ENCODE measurements at regions not wholly inside any gene's neighbourhood (a gene's known extent, or its start where the extent isn't known, plus 50 kb on each side); places are given as distances from the start of the nearest gene placed in this dataset.

DNA sequence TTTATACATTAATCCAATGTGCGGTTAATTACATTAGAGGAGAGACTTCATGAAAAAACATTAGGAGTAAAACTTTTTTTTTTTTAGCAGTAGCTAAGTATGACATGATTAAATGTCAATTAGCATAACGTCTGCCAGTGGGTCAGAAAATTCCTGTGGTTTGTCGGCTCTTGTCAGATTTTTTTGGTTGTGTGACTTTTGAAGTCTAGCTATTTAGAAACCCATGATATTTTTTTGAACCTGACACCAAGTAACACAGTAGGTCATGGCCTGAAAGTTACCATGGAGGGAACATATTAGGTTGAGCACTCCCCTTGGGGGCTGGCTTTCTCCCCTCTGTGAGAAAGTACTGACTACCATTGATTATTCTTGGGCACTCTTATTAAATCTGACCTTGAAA, 84.8 kb upstream of the ALDH1A1 start:
- Histone ChIP-seq H3K36me3 (ENCODE audit: control insufficient read depth, insufficient read depth, low read length) (no peaks in the 10 kb centered on the region), H3K27ac (ENCODE audit: low read depth, low read length) (no peak overlapping the region), H3K4me1 (ENCODE audit: control insufficient read depth, insufficient read depth, low read length) (no peaks in the 10 kb centered on the region), H3K4me3 (ENCODE audit: low read length) (no peak overlapping the region), H3K9ac (ENCODE audit: extremely low read depth, low read length, poor library complexity, severe bottlenecking) (no peak overlapping the region), H3K27me3 (ENCODE audit: control insufficient read depth, insufficient read depth, low read length, poor library complexity, severe bottlenecking) (no peaks in the 10 kb centered on the region), H3K9me3 (ENCODE audit: control insufficient read depth, low read length) (no peaks in the 10 kb centered on the region)
- Mint-ChIP-seq H3K27ac (no peak overlapping the region), H3K9me3 (no peaks in the 10 kb centered on the region), H3K27me3 (ENCODE audit: insufficient read depth) (no peaks in the 10 kb centered on the region), H3K4me1 (peaks cover 8% of the 10 kb centered on the region), H3K36me3 (ENCODE audit: low read depth) (no peaks in the 10 kb centered on the region), H3K4me3 (no peak overlapping the region)
- DNase-seq: no peak
- TF ChIP-seq, protein P1, sequence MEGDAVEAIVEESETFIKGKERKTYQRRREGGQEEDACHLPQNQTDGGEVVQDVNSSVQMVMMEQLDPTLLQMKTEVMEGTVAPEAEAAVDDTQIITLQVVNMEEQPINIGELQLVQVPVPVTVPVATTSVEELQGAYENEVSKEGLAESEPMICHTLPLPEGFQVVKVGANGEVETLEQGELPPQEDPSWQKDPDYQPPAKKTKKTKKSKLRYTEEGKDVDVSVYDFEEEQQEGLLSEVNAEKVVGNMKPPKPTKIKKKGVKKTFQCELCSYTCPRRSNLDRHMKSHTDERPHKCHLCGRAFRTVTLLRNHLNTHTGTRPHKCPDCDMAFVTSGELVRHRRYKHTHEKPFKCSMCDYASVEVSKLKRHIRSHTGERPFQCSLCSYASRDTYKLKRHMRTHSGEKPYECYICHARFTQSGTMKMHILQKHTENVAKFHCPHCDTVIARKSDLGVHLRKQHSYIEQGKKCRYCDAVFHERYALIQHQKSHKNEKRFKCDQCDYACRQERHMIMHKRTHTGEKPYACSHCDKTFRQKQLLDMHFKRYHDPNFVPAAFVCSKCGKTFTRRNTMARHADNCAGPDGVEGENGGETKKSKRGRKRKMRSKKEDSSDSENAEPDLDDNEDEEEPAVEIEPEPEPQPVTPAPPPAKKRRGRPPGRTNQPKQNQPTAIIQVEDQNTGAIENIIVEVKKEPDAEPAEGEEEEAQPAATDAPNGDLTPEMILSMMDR (conservative IDR thresholded peaks at IDR 0.05): no peak
- 70 to 89% methylated on average over 2 to 3 of the region's 3 CpGs for WGBS, 2 experiments (ENCODE audit: insufficient coverage in 1 of 2, insufficient read length in 1 of 2)

DNA sequence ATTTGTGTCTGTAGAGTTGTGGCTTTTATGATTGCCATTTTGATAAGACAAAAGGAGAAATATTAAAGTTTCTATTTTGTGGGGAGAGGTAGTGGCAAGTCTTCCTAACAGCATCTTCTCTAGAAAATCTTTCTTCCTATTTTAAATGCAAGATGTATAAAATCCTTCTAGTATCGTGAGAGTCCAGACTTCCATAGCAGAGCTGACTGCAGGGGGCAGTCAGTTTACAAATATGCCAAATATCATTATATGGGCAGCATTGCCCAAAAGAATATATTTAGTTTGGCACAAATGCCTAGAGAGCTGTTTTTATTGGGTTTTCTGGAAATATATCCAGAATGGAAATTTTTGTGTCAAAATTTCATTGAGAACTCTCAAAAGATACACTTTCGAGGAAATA, 82.1 kb upstream of the ALDH1A1 start:
- no peak for DNase-seq
- H3K36me3 ChIP-seq (ENCODE audit: control insufficient read depth, insufficient read depth, low read length): no peaks in the 10 kb centered on the region
- H3K27me3 Mint-ChIP-seq (ENCODE audit: insufficient read depth): no peaks in the 10 kb centered on the region
- TF ChIP-seq, protein P1 (conservative IDR thresholded peaks at IDR 0.05): no peak
- H3K36me3 Mint-ChIP-seq (ENCODE audit: low read depth): no peaks in the 10 kb centered on the region
- no peaks in the 10 kb centered on the region for H3K9me3 ChIP-seq (ENCODE audit: control insufficient read depth, low read length)
- no peak overlapping the region for H3K9ac ChIP-seq (ENCODE audit: extremely low read depth, low read length, poor library complexity, severe bottlenecking)
- no peaks in the 10 kb centered on the region for H3K9me3 Mint-ChIP-seq
- no peak overlapping the region for H3K27ac Mint-ChIP-seq
- no peak overlapping the region for H3K27ac ChIP-seq (ENCODE audit: low read depth, low read length)
- WGBS, 2 experiments (ENCODE audit: insufficient coverage in 1 of 2, insufficient read length in 1 of 2): 83 to 89% methylated on average over 1 to 2 of the region's 2 CpGs
- H3K4me3 Mint-ChIP-seq: no peak overlapping the region
- no peaks in the 10 kb centered on the region for H3K27me3 ChIP-seq (ENCODE audit: control insufficient read depth, insufficient read depth, low read length, poor library complexity, severe bottlenecking)
- H3K4me1 ChIP-seq (ENCODE audit: control insufficient read depth, insufficient read depth, low read length): no peaks in the 10 kb centered on the region
- no peak overlapping the region for H3K4me3 ChIP-seq (ENCODE audit: low read length)
- H3K4me1 Mint-ChIP-seq: peaks cover 8% of the 10 kb centered on the region

DNA sequence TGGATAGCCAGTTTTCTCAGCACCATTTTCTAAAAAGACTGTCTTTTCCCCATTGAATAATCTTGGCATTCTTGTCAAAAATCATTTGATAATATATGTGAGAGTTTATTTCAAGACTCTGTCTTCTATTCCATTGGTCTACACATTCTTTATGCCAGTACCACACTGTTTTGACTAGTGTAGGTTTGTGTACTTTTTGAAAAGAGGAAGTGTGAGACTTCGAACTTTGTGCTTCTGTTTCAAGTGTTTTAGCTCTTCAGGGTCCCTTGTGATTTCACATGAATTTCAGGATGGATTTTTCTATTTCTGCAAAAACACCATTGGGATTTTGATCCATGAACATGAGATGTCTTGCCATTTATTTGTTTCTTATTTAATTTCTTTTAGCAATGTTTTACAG, 78.5 kb upstream of the ALDH1A1 start:
- H3K4me1 ChIP-seq (ENCODE audit: control insufficient read depth, insufficient read depth, low read length): no peaks in the 10 kb centered on the region
- no peak overlapping the region for H3K9ac ChIP-seq (ENCODE audit: extremely low read depth, low read length, poor library complexity, severe bottlenecking)
- TF ChIP-seq, protein P1 (conservative IDR thresholded peaks at IDR 0.05): no peak
- no peak overlapping the region for H3K27ac ChIP-seq (ENCODE audit: low read depth, low read length)
- no peak overlapping the region for H3K4me3 Mint-ChIP-seq
- no peaks in the 10 kb centered on the region for H3K4me1 Mint-ChIP-seq
- H3K27me3 ChIP-seq (ENCODE audit: control insufficient read depth, insufficient read depth, low read length, poor library complexity, severe bottlenecking): no peaks in the 10 kb centered on the region
- H3K9me3 ChIP-seq (ENCODE audit: control insufficient read depth, low read length): no peaks in the 10 kb centered on the region
- H3K9me3 Mint-ChIP-seq: no peaks in the 10 kb centered on the region
- H3K36me3 ChIP-seq (ENCODE audit: control insufficient read depth, insufficient read depth, low read length): no peaks in the 10 kb centered on the region
- no peak overlapping the region for H3K27ac Mint-ChIP-seq
- H3K27me3 Mint-ChIP-seq (ENCODE audit: insufficient read depth): no peaks in the 10 kb centered on the region
- DNase-seq: no peak
- no peaks in the 10 kb centered on the region for H3K36me3 Mint-ChIP-seq (ENCODE audit: low read depth)
- no peak overlapping the region for H3K4me3 ChIP-seq (ENCODE audit: low read length)
- 96 to 100% methylated on average over 1 of the region's 1 CpG for WGBS, 2 experiments (ENCODE audit: insufficient coverage in 1 of 2, insufficient read length in 1 of 2)

Measured in endodermal cell (in vitro differentiated cells).